Sigmoid colon (tissue), 3 donors: ENCODE measurements at regions not wholly inside any gene's neighbourhood (a gene's known extent, or its start where the extent isn't known, plus 50 kb on each side); places are given as distances from the start of the nearest gene placed in this dataset.

Experiments
- CTCF ChIP-seq, 4 experiments: fragments of 450-650 bp in 3 of 4; fragments of 200-600 bp in 1 of 4; IDR thresholded peaks; one replicate each; pipeline ENCODE4 v1.5.1; 2016 to 2019; ENCODE audit warnings: antibody characterized with exemption in 4 of 4, mild to moderate bottlenecking in 3 of 4, moderate library complexity in 2 of 4
- POLR2A ChIP-seq, 2 donors: fragments of 450-650 bp; IDR thresholded peaks; one replicate each; pipeline ENCODE4 v1.6.1; 2016; ENCODE audit warnings: antibody characterized with exemption in 2 of 2, mild to moderate bottlenecking in 2 of 2, moderate library complexity in 2 of 2

GRCh38 chr11:91763331-91763730 lies 461.3 kb upstream of the FAT3 start:
- TF ChIP-seq CTCF (IDR thresholded peaks at IDR 0.05) (no peak), POLR2A (IDR thresholded peaks at IDR 0.05) (no peak)
